ENCODE measurements at regions not wholly inside any gene's neighbourhood (a gene's known extent, or its start where the extent isn't known, plus 50 kb on each side); places are given as distances from the start of the nearest gene placed in this dataset.
"Not testable (repeated sequence)": the region's sequence is repeated elsewhere in the genome, so short reads cannot be mapped to it uniquely, and the experiment has no call there.

DNA sequence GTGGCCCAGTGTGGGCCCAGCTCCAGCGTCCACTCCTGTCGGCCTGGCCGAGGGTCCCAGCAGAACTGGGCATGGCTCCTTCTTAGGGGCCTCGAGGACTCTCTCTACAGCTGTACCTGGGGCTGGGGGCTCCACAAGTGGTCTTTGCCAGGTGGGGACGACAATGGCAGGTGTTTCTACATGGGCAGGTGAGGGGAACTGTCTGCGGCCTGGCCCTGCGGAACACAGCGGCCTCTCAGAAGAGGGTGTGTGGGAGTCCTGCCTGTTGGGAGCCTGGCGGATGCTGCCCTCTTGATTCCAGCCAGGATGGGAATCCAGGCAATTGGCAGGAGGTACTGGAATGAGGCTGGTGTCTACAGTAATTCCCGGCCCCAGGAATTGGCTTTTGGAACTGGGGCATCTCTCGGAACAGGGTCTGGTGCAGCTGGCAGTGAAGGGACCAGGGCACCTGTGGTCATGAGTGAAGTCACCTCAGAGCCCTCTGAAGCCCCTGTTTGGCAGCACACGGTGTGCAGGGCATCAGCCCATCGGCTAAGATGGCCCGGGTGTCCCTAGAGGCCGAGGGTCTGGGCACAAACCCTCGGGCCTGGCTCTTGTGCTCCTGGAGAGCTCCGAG, 357.9 kb downstream of the TMEM121 start:
- not testable (repeated sequence) for DNase-seq

DNA sequence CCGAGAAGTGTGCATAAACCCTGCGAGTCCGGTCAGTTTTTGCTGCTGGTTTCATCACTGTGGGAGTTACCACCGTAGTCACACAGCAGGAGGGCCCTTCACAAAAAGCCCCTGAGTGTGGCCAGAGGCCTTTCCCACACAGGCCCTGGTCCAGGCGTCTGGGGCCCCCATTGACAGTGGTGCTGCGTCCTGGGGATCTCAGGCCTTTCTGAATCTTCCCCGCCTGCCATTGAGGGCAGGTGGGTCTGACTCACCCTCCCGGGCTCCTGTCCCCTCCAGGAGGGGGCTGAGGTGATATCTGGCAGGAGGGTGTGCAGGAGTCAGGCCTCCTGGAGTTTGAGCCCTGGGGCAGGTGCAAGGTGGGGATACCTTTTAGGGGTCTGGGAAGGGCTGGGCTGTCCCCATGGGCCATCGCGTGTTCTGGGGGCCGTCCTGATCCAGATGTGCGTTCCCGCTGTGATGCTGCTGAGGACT, 358.5 kb downstream of the TMEM121 start:
- no peak for DNase-seq

DNA sequence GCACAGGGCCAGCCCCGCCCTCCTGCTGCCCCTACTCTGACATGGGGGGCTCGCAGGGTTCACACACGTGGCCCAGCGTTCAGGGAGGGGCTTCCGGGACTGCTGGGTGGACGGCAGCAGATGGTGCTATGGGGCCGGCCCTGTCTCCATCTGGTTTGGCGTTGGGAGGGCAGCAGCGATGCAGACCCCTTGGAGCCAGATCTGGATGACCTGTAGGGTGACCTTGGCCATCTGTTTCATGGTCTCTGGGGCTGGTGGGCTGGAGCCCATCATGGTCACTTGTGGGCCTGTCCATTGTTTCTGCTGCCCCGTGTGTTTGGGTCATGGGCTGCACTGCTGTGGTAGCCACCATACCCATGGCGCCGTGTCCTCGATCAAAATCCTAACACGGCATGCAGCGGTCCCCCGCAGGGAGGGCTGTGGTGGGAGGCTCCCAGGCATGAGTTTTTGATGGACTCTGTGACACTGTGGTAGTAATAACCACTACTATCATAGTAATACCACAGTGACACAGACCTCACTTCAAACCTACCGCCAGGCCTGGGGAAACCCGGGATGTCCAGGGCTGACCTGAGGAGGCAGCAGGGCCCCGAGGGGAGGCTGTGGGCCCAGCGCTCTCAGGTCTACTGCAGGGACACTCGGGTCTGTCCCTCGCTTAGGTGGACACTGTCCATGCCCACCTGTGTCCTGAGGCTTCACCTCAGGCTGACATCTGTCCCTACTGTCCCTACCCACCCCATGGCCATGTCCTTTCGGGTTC, 359.4 kb downstream of the TMEM121 start:
- DNase-seq: no peak

DNA sequence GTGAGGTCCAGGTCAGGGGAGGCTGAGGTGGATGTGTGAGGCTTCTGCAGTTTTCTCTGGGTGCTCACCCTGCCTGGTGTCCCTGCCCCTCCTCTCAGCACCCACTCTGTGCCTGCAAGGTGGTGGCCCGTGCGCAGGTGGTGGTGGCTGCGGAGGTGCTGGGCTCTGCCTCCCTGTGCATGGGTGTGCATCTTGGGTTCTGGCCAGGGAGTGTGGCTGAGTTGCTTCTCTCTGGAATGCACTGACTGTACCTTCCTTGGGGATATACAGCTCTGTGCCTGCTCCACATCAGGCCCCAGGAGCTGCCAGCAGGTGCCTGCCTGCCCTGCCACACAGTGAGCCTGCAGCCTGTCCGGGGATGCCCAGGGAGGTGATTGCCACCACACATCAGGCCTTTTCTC, 360.4 kb downstream of the TMEM121 start:
- not testable (repeated sequence) for DNase-seq

DNA sequence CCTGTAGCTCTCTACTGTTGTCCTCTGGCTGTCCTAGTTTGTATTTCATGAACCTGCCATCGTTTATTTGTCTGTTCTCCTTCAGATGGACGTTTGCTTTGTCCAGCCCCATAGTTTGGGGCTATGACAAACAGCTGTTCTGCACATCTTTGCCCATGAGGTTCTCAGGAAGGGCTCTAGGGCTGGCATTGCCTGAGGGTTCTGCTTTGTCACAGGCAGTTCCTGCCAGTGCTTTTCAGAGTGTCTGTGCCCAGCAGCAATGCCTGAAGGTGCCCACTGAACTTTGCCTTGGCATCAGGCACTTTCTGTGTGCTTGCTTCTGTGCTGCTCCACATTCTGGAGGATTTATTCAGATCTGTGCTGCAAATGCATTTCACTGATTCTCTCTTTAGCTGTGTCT, 361.3 kb downstream of the TMEM121 start:
- no peak for DNase-seq

DNA sequence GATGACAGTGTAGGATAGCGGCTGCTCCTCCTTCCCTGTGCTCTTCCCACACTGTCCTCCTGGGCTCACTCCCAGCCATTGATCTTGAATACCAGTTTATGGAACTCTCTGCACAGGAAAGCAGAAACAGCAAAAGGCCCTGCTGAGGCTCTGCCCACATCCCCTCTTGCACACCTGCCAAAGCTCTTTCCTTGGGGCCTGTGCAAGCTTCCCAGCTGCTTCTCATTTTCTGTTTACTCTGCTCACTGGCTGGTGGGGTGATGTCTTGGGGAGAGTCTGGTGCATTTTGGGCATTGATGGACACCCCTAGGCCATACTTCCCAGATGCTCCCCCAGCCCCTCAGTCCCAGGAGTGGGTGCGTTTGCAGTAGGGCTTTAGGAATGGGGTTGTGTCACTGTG, 361.8 kb downstream of the TMEM121 start:
- DNase-seq: no peak

DNA sequence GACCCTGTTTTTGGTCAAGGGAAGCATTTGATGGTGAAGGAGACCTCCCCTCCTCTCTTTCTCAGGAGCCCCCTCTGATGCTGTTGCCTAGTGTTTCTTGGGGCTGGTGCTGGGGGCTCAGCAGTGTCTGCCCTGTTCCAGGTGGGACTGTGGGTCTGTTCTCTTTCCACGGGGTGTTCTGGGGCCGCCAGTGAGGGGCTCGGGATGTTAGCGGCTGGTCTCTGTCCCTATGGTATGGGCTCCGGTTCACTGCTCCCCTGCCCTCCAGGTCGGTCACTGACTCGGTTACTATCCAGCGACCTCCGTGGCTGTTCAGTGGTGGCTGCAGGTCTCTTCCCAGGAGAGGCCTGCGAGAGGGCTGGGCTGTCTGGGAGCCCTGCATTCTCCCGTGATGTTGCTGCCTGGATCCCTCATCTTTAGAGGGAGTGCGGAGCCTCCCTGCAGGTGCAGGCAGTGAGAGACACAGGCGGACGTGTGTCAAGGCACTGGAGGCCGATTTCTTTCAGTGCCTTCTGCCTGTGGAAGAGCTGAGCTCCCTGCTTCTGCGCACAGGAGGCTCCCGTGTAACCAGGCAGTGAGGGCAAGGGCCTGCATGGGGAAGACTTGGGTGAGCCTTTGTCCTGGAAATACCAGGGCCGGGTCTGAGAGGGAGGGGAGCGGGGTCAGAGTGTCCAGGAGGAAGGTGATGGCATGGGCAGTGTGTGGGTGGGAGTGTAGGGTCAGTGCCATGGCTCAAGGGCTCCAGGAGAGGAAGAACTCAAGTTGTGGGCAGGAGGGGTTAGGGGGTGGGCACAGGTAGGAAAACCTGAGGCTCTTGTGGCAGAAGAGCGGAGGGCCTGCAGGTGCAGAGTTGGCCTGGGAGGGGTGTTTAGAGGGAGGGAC, 362.6 kb downstream of the TMEM121 start:
- DNase-seq: no peak

DNA sequence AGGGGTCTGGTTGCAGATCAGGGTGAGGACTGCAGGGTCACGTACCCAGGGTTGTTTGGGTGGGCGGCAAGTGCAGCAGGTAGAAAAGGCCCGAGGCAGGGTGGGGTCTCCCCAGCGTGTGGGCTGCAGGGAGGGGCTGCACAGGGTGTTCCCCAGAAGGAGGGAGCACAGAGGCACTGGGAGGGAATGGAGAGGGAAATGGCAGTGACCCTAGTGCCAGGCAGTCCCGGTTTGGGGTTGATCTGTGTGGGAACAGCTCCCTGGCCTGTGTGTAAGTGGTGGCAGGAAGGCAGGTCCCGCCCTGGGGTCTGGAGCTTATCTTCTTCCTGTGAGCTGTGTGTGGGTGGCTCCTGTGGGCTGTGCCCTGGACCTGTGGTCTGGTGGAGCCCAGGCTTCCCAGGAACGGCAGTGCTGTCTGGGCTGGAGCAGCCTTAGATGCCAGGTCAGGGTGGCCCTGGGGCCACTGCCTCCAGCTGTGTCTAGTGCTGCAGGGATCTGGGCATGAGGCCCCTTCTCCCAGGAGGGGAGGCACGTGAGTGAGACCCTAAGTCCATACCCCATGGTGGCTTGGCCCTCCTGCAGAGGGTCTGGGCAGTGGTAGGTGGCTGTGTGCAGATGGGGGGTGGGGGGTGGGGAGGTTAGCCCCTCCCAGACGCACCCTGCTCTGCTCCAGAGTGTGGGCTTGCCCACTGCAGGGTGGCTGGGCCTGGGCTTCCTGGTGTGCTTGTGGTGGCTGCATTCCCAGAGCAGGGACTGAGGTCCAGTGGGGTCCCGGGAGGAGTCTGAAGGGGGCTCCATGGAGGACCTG, 363.5 kb downstream of the TMEM121 start:
- no peak for DNase-seq

DNA sequence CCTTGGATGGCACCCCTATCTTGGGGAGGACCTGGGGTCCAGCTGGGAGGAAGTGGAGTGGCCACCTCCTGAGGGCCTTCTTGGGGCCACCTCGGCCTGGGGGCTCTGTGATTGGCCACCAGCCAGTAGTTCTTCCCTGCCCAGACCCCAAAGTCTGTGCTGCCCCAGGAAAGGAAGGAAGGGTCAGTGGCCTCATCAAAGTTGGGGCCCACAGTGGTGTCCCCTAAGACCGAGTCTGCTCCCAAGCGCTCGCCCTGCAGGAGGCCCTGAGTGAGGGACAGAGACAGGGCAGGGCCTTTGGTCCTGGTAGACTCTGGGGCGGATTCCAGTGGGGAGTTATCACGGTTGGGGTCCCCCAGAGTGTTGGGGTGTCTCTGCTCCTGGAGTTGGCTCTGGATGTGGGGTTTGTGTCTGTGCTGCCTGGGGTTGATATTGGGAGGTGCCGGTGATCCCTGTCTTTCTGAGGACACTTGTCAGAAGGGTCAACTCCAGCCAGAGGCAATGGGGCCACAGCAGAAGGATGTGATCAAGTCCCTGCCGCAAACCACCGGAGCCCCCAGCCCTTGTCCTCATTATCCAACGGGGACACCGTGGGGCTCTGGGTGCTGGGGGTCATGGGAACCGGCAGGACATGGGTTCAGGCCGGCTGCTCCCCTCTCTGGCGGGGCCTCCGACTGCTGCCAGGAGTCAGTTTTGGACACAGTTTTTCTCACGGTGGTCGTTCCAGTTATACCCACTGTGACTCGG, 364.3 kb downstream of the TMEM121 start:
- DNase-seq: no peak

DNA sequence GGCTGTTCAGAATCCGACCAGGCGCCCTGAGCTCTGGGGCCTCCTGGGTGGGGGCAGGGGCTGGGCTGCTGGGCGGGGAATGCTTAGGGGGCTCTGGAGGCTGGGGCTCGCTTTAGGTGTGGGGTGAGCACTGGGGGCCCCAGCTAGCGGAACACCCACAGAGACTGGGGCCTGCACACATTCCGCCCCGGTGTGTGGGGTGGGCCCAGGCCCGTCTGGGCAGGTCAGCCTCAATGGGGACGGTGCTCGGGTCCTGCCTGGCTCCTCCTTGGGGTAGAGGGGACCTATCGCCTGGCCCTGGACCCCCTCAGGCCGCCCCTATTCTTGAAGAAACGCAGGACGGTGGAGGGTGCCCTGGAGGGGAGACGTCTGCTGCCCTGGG, 364.8 kb downstream of the TMEM121 start:
- no peak for DNase-seq

DNA sequence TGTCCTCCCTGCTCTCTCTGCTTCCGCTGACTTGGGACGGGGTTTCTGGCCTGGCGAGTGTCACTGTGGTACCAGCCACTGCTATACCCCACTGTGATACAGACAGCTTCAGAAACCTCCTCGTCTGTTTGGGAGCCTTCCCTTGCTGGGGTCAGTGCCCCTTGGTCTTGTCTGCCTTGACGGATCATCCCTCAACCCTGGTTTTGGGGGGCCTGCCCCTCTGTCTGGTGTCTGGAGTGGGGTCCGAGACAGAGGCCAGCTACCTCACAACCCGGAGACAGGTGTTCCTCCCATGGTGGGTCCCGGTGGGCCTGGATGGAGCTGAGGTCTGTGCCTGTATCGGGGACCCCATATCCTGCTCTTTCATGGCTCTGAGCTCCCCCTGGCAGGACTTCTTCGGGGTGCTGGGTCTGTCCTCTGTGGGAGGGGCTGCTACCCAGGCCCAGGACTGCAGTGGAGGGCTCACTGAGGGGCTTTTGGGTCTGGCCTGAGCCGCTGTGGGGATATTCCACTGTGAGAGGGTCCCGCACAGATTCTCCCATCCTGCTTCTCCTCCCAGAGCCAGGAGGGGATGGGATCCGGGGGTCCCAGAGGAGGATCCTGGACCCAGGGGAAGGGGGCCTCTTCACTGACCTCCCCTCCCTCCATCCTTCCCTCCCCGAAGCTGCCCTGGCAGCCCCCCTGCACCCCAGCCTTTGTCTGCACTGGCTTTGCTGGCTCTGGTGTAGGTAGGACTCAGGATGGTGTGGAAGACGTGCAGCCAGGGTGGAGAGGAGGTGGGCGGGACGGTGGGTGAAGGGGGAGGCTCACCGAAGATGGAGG, 365.5 kb downstream of the TMEM121 start:
- no peak for DNase-seq

DNA sequence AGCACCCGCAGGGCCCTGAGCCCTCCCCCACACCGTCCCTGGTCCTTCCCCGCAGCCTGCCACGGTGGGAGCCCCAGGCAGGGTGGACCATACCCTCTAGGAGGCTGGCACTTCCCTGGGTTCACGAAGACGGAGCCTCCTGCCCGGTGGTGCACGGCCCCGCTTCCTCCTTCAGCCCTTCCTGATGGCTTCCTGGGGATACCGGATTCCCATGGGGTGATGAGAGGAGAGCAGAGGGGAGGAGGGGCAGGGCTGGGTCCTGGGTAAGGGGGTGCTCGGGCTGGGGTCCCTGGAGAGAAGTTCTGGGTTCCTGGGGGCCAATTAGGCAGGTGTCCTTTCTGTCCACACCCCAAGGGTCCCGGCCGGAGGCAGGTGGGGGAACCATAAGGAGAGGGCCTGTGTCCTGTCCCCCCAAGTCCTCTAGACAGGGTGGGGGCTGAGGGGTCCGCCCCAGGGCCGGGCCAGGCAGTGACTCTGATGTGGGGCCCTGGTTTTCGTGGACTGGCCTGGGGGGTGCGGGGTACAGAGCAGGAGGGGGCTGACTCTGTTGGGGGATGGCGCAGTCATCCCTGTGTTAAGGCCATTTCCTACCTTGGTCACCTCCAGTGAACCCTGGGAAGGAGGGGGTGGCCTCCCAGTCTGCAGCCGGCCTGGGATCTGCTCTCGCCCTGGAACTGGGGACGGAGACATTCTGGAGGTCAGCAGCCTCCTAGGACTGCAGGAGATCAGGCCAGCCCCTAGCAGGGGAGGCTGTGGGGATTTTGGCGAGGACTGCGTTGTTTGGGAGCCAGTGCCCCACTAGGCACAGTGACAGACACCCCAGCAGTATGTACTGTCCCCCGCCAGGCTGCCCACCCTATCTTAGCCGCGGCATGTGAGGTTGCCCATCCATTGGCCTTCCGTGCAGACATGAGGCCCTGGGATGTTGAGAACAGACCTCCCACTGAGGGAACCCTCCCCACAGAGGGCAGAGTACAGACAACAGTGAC, 366.4 kb downstream of the TMEM121 start:
- DNase-seq: not testable (repeated sequence)

DNA sequence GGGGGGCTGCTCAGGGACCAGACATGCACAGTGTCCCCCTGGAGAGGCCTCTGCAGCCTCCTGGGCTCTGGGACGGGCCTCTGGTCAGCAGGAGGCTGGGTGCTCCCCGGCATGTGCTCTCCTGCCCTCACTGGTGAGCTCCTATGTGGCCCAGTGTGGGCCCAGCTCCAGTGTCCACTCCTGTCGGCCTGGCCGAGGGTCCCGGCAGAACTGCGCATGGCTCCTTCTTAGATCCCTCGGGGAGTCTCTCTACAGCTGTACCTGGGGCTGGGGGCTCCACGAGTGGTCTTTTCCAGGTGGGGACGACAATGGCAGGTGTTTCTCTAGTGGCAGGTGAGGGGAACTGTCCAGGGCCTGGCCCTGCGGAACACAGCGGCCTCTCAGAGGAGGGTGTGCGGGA, 367.3 kb downstream of the TMEM121 start:
- DNase-seq: not testable (repeated sequence)

DNA sequence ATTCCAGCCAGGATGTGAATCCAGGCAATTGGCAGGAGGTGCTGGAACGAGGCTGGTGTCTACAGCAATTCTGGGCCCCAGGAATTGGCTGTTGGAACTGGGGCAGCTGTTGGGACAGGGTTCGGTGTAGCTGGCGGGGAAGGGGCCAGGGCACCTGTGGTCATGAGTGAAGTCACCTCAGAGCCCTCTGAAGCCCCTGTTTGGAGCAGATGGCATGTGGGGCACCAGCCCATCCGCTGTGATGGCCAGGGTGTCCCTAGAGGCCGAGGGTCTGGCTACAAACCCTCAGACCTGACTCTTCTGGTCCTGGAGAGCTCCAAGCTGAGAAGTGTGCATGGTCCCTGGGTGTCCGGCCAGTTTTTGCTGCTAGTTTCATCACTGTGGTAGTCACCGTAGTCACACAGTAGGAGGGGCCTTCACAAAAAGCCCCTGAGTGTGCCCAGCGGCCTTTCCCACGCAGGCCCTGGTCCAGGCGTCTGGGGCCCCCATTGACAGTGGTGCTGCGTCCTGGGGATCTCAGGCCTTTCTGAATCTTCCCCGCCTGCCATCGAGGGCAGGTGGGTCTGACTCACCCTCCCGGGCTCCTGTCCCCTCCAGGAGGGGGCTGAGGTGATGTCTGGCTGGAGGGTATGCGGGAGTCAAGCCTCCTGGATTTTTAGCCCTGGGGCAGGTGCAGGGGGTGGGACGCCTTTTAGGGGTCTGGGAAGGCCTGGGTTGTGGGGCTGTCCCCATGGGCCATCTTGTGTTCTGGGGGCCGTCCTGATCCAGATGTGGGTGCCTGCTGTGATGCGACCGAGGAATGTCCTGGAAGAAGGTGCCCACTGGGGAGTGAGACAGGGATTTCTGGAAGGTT, 368.0 kb downstream of the TMEM121 start:
- no peak for DNase-seq

DNA sequence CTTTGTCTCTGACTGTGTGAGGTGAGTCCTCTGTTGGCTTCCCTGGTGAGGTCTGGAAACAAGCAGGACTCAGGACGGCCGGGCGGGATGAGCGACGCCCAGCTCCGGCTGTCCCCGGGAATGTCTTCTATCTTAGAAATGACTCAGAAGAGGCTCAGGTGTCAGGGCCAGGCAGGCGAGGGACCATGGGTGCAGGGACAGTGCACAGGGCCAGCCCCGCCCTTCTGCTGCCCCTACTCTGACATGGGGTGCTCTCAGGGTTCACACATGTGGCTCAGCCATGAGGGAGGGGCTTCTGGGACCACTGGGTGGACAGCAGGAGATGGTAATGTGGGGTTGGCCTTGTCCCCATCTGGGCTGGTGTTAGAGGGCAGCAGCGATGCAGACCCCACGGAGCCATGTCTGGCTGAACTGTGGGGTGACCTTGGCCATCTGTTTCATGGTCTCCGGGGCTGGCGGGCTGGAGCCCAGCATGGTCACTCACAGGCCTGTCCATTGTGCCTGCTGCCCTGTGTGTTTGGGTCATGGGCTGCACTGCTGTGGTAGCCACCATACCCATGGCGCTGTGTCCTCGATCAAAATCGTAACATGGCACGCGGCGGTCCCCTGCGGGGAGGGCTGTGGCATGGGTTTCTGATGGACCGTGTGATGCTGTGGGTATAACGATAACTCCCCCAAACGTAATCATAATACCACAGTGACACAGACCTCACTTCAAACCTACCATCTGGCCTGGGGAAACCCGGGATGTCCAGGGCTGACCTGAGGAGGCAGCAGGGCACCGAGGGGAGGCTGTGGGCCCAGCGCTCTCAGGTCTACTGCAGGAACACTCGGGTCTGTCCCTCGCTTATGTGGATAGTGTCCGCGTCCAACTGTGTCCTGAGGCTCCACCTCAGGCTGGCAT, 368.8 kb downstream of the TMEM121 start:
- DNase-seq: no peak

DNA sequence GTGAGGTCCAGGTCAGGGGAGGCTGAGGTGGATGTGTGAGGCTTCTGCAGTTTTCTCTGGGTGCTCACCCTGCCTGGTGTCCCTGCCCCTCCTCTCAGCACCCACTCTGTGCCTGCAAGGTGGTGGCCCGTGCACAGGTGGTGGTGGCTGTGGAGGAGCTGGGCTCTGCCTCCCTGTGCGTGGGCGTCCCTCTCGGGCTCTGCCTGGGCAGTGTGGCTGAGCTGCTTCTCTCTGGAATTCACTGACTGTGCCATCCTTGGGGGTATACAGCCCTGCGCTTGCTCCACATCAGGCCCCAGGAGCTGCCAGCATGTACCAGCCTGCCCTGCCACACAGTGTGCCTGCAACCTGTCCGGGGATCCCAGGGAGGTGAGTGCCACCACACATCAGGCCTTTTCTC, 369.8 kb downstream of the TMEM121 start:
- not testable (repeated sequence) for DNase-seq

DNA sequence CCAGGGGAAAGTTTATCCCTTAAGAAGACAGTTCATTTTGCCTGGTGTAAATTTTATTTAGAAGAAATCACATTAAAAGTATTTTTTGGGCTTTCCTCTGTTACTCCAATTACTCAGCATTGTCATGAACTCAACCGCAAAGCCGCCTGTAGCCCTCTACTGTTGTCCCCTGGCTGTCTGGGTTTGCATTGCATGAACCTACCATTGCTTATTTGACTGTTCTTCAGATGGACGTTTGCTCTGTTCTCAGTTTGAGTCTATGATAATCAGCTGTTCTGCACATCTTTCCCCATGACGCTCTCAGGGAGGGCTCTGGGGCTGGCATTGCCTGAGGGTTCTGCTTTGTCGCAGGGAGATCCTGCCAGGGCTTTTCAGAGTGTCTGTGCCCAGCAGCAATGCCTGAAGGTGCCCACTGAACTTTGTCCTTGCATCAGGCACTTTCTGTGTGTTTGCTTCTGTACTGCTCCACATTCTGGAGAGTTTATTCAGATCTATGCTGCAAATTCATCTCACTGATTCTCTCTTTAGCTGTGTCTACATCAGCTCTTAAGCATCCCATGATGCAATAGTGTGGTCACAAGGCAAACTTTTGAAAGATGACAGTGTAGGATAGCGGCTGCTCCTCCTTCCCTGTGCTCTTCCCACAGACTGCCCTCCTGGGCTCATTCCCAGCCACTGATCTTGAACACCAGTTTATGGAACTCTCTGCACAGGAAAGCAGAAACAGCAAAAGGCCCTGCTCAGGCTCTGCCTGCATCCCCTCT, 370.8 kb downstream of the TMEM121 start:
- DNase-seq: not testable (repeated sequence)
